ENCODE measurements at regions not wholly inside any gene's neighbourhood (a gene's known extent, or its start where the extent isn't known, plus 50 kb on each side); places are given as distances from the start of the nearest gene placed in this dataset.

DNA sequence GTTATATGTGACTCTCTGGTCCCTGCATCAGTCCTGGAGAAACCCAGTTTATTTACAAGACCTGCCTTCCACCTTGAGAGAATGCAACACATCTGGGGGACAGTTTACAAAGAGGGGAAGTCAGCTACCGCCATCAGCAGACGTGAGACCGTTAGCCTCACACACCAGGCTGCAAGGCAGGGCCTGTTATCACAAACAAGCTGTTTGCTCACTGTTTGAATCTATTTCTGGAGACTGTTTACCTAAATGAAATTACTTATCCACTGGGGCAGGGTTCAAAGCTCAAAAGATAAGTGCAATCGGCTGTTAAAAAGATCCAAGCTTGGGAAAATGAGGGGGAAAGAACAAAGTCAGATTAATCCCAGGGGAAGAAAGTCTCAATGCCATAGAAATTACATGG lies 134.4 kb downstream of the ZNF281 start (continued):
- TF ChIP-seq ZNF395 (CRISPR knock-in tag; IDR thresholded peaks at IDR 0.05) (peak; percentile 34; the same call in 1 of the 2 replicates), CBFA2T3 (IDR thresholded peaks at IDR 0.05) (peak; percentile 72), LARP7 (IDR thresholded peaks at IDR 0.05) (no peak), RFX7 (CRISPR knock-in tag; IDR thresholded peaks at IDR 0.05) (no peak), PHF20 (IDR thresholded peaks at IDR 0.05; ENCODE audit: partially characterized antibody) (no peak), ZNF354B (CRISPR knock-in tag; IDR thresholded peaks at IDR 0.05) (no peak), ZBTB1 (CRISPR knock-in tag; IDR thresholded peaks at IDR 0.05; ENCODE audit: borderline replicate concordance, low read depth) (no peak), BRD9 (IDR thresholded peaks at IDR 0.05; ENCODE audit: low read depth, partially characterized antibody) (no peak), ETV6 (IDR thresholded peaks at IDR 0.05; ENCODE audit: borderline replicate concordance in 1 of 2, low read depth in 2 of 2, low read length in 1 of 2) (no peak), ETV6 (CRISPR knock-in tag; IDR thresholded peaks at IDR 0.05; ENCODE audit: borderline replicate concordance) (no peak), U2AF1 (optimal IDR thresholded peaks at IDR 0.05; ENCODE audit: low read depth, low read length) (no peak), YY1 (IDR thresholded peaks at IDR 0.05; ENCODE audit: borderline replicate concordance in 1 of 3, control insufficient read depth in 1 of 3, extremely low read depth in 1 of 3, insufficient read depth in 3 of 3, insufficient read length in 1 of 3, insufficient replicate concordance in 2 of 3, low read depth in 1 of 3, low read length in 2 of 3) (no peak), SMARCA5 (IDR thresholded peaks at IDR 0.05) (no peak), RB1 (IDR thresholded peaks at IDR 0.05; ENCODE audit: low read depth) (no peak), ARID1B (IDR thresholded peaks at IDR 0.05) (peak; percentile 63), ZNF583 (CRISPR knock-in tag; IDR thresholded peaks at IDR 0.05) (no peak), ESRRA (IDR thresholded peaks at IDR 0.05; ENCODE audit: borderline replicate concordance, low read depth) (no peak), ARNT (IDR thresholded peaks at IDR 0.05) (no peak), XRCC4 (IDR thresholded peaks at IDR 0.05; ENCODE audit: extremely low read depth, insufficient read depth, insufficient read length) (no peak)
- TF ChIP-seq, protein P1, sequence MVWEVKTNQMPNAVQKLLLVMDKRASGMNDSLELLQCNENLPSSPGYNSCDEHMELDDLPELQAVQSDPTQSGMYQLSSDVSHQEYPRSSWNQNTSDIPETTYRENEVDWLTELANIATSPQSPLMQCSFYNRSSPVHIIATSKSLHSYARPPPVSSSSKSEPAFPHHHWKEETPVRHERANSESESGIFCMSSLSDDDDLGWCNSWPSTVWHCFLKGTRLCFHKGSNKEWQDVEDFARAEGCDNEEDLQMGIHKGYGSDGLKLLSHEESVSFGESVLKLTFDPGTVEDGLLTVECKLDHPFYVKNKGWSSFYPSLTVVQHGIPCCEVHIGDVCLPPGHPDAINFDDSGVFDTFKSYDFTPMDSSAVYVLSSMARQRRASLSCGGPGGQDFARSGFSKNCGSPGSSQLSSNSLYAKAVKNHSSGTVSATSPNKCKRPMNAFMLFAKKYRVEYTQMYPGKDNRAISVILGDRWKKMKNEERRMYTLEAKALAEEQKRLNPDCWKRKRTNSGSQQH (CRISPR knock-in tag; IDR thresholded peaks at IDR 0.05) = no peak
- TF ChIP-seq, protein P2, sequence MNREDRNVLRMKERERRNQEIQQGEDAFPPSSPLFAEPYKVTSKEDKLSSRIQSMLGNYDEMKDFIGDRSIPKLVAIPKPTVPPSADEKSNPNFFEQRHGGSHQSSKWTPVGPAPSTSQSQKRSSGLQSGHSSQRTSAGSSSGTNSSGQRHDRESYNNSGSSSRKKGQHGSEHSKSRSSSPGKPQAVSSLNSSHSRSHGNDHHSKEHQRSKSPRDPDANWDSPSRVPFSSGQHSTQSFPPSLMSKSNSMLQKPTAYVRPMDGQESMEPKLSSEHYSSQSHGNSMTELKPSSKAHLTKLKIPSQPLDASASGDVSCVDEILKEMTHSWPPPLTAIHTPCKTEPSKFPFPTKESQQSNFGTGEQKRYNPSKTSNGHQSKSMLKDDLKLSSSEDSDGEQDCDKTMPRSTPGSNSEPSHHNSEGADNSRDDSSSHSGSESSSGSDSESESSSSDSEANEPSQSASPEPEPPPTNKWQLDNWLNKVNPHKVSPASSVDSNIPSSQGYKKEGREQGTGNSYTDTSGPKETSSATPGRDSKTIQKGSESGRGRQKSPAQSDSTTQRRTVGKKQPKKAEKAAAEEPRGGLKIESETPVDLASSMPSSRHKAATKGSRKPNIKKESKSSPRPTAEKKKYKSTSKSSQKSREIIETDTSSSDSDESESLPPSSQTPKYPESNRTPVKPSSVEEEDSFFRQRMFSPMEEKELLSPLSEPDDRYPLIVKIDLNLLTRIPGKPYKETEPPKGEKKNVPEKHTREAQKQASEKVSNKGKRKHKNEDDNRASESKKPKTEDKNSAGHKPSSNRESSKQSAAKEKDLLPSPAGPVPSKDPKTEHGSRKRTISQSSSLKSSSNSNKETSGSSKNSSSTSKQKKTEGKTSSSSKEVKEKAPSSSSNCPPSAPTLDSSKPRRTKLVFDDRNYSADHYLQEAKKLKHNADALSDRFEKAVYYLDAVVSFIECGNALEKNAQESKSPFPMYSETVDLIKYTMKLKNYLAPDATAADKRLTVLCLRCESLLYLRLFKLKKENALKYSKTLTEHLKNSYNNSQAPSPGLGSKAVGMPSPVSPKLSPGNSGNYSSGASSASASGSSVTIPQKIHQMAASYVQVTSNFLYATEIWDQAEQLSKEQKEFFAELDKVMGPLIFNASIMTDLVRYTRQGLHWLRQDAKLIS (CRISPR knock-in tag; IDR thresholded peaks at IDR 0.05) = no peak
